H1 (cell line): ENCODE measurements at regions not wholly inside any gene's neighbourhood (a gene's known extent, or its start where the extent isn't known, plus 50 kb on each side); places are given as distances from the start of the nearest gene placed in this dataset.

ENCODE experiments used
- CTCF ChIA-PET: fragments of 300-600 bp; sonication (Branson Sonifier 250); formaldehyde crosslinking; loops from one replicate; lab custom pipeline; 2021; ENCODE audit not compliant: partially characterized antibody; lab: Charles Lee
- POLR2A ChIA-PET: fragments of 300-600 bp; sonication (Branson Sonifier 250); formaldehyde crosslinking; loops from one replicate; lab custom pipeline; 2021; ENCODE audit warnings: inconsistent platforms; ENCODE audit not compliant: partially characterized antibody; lab: Charles Lee
- DNase-seq, 2 experiments: peaks; one replicate each; pipeline versions ENCODE4 v3.0.0 to v3.0.0-alpha.2; 2010 to 2022; ENCODE audit warnings: low spot score in 2 of 2, low read depth in 1 of 2, mixed read lengths in 1 of 2
- FAIRE-seq: peaks from 2 replicates; lab custom pipeline; 2011; peaks lifted over from hg19 to GRCh38; lab: Jason Lieb, UNC
- H2AFZ ChIP-seq: 2 replicates; pipeline ENCODE4 v1.8.1; 2012; ENCODE audit warnings: low read length, inconsistent platforms
- H2AK5ac ChIP-seq: 2 replicates; pipeline ENCODE4 v1.6.1; 2013; ENCODE audit warnings: low read depth, low read length
- H2BK120ac ChIP-seq: replicated peaks from 2 replicates; pipeline ENCODE3; 2013; ENCODE audit warnings: low read depth, low read length, inconsistent platforms
- H2BK12ac ChIP-seq: 2 replicates; pipeline ENCODE4 v1.6.1; 2013; ENCODE audit warnings: low read depth, low read length
- H2BK15ac ChIP-seq: 2 replicates; pipeline ENCODE4 v1.6.1; 2013; ENCODE audit warnings: low read length
- H2BK20ac ChIP-seq: 2 replicates; pipeline ENCODE4 v1.6.1; 2013; ENCODE audit warnings: low read length
- H2BK5ac ChIP-seq: 2 replicates; pipeline ENCODE4 v1.6.1; 2013; ENCODE audit warnings: low read depth, low read length
- H3K14ac ChIP-seq: 2 replicates; pipeline ENCODE4 v1.6.1; 2013; ENCODE audit warnings: inconsistent platforms; ENCODE audit not compliant: insufficient read length
- H3K18ac ChIP-seq: 2 replicates; pipeline ENCODE4 v1.6.1; 2013; ENCODE audit warnings: low read length; ENCODE audit errors: extremely low read depth
- H3K23ac ChIP-seq: 2 replicates; pipeline ENCODE4 v1.6.1; 2013; ENCODE audit warnings: inconsistent platforms; ENCODE audit not compliant: insufficient read length
- H3K23me2 ChIP-seq: 2 replicates; pipeline ENCODE4 v1.6.1; 2013; ENCODE audit warnings: low read depth, low read length
- H3K27ac ChIP-seq: 2 replicates; pipeline ENCODE4 v1.6.1; 2011; ENCODE audit warnings: low read depth, low read length, inconsistent platforms
- H3K27me3 ChIP-seq, 4 experiments: replicated peaks in 1 of 4; 1 replicate in 1 of 4; 2 replicates in 3 of 4; pipeline versions ENCODE4 v1.6.1 to v1.8.1; 2011 to 2013; ENCODE audit warnings: low read length in 3 of 4, mild to moderate bottlenecking in 3 of 4, inconsistent platforms in 2 of 4, mixed read lengths in 2 of 4, moderate library complexity in 1 of 4; ENCODE audit not compliant: control insufficient read depth in 3 of 4, insufficient read depth in 3 of 4; ENCODE audit errors: extremely low read depth in 1 of 4
- H3K36me3 ChIP-seq, 4 experiments: 2 replicates each; pipeline versions ENCODE4 v1.6.1 to v1.8.1; 2011 to 2013; ENCODE audit warnings: mild to moderate bottlenecking in 4 of 4, low read length in 3 of 4, moderate library complexity in 2 of 4, control low read depth in 1 of 4, inconsistent platforms in 1 of 4; ENCODE audit not compliant: insufficient read depth in 4 of 4, control insufficient read depth in 2 of 4
- H3K4ac ChIP-seq: replicated peaks from 2 replicates; pipeline ENCODE3; 2013; ENCODE audit warnings: low read length, low read depth, mixed read lengths, inconsistent platforms; ENCODE audit not compliant: insufficient read length
- H3K4me1 ChIP-seq, 4 experiments: replicated peaks in 1 of 4; 1 replicate in 1 of 4; 2 replicates in 3 of 4; pipeline versions ENCODE4 v1.6.1 to v1.8.1; 2011 to 2013; ENCODE audit warnings: low read length in 3 of 4, inconsistent platforms in 2 of 4, mixed read lengths in 1 of 4; ENCODE audit not compliant: insufficient read depth in 4 of 4, control insufficient read depth in 3 of 4
- H3K4me2 ChIP-seq, 2 experiments: 2 replicates each; pipeline versions ENCODE4 v1.6.1 to v1.8.1; 2011 to 2013; ENCODE audit warnings: low read depth in 2 of 2, low read length in 2 of 2, control low read depth in 1 of 2, inconsistent platforms in 1 of 2, mild to moderate bottlenecking in 1 of 2; ENCODE audit not compliant: insufficient read depth in 1 of 2
- H3K4me3 ChIP-seq, 4 experiments: fragments of 200-600, 300-600 bp in 1 of 4; sonication (generic), shearing (Covaris generic), sonication (Bioruptor Twin) in 1 of 4; 2 replicates each; pipeline versions ENCODE4 v1.5.1 to v1.8.1; 2011 to 2016; ENCODE audit warnings: low read length in 4 of 4, low read depth in 3 of 4, control low read depth in 2 of 4, inconsistent platforms in 2 of 4, mild to moderate bottlenecking in 2 of 4, mixed read lengths in 1 of 4, moderate library complexity in 1 of 4; ENCODE audit not compliant: insufficient read depth in 2 of 4; ENCODE audit errors: extremely low read depth in 1 of 4
- H3K56ac ChIP-seq: replicated peaks from 2 replicates; pipeline ENCODE3; 2013; ENCODE audit warnings: low read depth, mild to moderate bottlenecking, mixed read lengths, low read length, inconsistent platforms; ENCODE audit not compliant: insufficient read length
- H3K79me1 ChIP-seq: 2 replicates; pipeline ENCODE4 v1.6.1; 2013; ENCODE audit warnings: low read depth, low read length, control low read depth
- H3K79me2 ChIP-seq, 2 experiments: 2 replicates each; pipeline versions ENCODE4 v1.6.1 to v1.8.1; 2012 to 2013; ENCODE audit warnings: low read length in 2 of 2, mild to moderate bottlenecking in 2 of 2, inconsistent platforms in 1 of 2; ENCODE audit not compliant: insufficient read depth in 2 of 2, control insufficient read depth in 1 of 2
- H3K9ac ChIP-seq, 4 experiments: replicated peaks in 1 of 4; 1 replicate in 1 of 4; 2 replicates in 3 of 4; pipeline versions ENCODE4 v1.6.1 to v1.8.1; 2011 to 2013; ENCODE audit warnings: low read depth in 3 of 4, low read length in 3 of 4, control low read depth in 2 of 4, mild to moderate bottlenecking in 2 of 4, moderate library complexity in 2 of 4, inconsistent platforms in 1 of 4; ENCODE audit errors: extremely low read depth in 1 of 4
- H3K9me3 ChIP-seq, 2 experiments: 2 replicates each; pipeline versions ENCODE4 v1.6.1 to v1.8.1; 2012 to 2013; ENCODE audit warnings: mild to moderate bottlenecking in 2 of 2, moderate library complexity in 2 of 2, control low read depth in 1 of 2, inconsistent platforms in 1 of 2, low read depth in 1 of 2, low read length in 1 of 2, mixed read lengths in 1 of 2; ENCODE audit not compliant: insufficient read depth in 2 of 2
- H4K20me1 ChIP-seq, 2 experiments: replicated peaks in 1 of 2; 2 replicates each; pipeline versions ENCODE3 to v1.8.1; 2011 to 2013; ENCODE audit warnings: inconsistent platforms in 2 of 2, low read length in 2 of 2, mild to moderate bottlenecking in 1 of 2; ENCODE audit not compliant: insufficient read depth in 2 of 2, control insufficient read depth in 1 of 2
- H4K5ac ChIP-seq: 2 replicates; pipeline ENCODE4 v1.6.1; 2013; ENCODE audit warnings: low read length, low read depth, mixed read lengths, inconsistent platforms; ENCODE audit not compliant: insufficient read length
- H4K8ac ChIP-seq: 2 replicates; pipeline ENCODE4 v1.8.0; 2013; ENCODE audit warnings: mild to moderate bottlenecking, moderate library complexity, low read length, inconsistent platforms; ENCODE audit not compliant: insufficient read depth; ENCODE audit errors: extremely low read depth
- H4K91ac ChIP-seq: replicated peaks from 2 replicates; pipeline ENCODE3; 2013; ENCODE audit warnings: low read length, mixed read lengths, inconsistent platforms; ENCODE audit not compliant: insufficient read length
- CREB1 ChIP-seq: IDR thresholded peaks from 2 replicates; pipeline ENCODE4 v1.6.1; 2012; ENCODE audit warnings: inconsistent platforms
- EZH2 ChIP-seq: fragments of 200-600 bp; sonication (generic); IDR thresholded peaks from 2 replicates; pipeline ENCODE4 v1.7.1; 2012; ENCODE audit warnings: low read depth, mild to moderate bottlenecking, moderate library complexity, low read length, inconsistent platforms; ENCODE audit not compliant: severe bottlenecking
- HDAC6 ChIP-seq: IDR thresholded peaks from one replicate; pipeline ENCODE4 v1.7.1; 2012; ENCODE audit warnings: low read depth, mild to moderate bottlenecking, inconsistent platforms, low read length, moderate library complexity
- RAD21 ChIP-seq, 2 experiments: IDR thresholded peaks in 1 of 2; conservative IDR thresholded peaks in 1 of 2; 2 replicates each; pipeline ENCODE4 v1.6.1; 2011; ENCODE audit warnings: low read depth in 2 of 2, low read length in 2 of 2, improper control_type of control experiment in 1 of 2, inconsistent platforms in 1 of 2, mild to moderate bottlenecking in 1 of 2, moderate library complexity in 1 of 2
- RBBP5 ChIP-seq: IDR thresholded peaks from 2 replicates; pipeline ENCODE4 v1.7.1; 2012; ENCODE audit warnings: low read depth, mild to moderate bottlenecking, inconsistent platforms, low read length, moderate library complexity, borderline replicate concordance
- SP4 ChIP-seq: IDR thresholded peaks from 2 replicates; pipeline ENCODE4 v1.6.1; 2012; ENCODE audit warnings: low read length, inconsistent platforms
- TEAD4 ChIP-seq: IDR thresholded peaks from 2 replicates; pipeline ENCODE4 v1.6.1; 2012; ENCODE audit warnings: low read depth, low read length, inconsistent platforms, mixed read lengths
- WGBS, 2 experiments: shearing (Covaris generic) in 1 of 2; methylation state at CpG; one replicate each; pipeline versions ENCODE4 v1.1.6 to v1.1.7; 2013 to 2015; ENCODE audit warnings: low lambda C conversion rate in 2 of 2, mixed read lengths in 2 of 2, inconsistent platforms in 1 of 2, low coverage in 1 of 2, missing lambda C conversion rate in 1 of 2; ENCODE audit not compliant: insufficient replicate concordance in 2 of 2, insufficient coverage in 1 of 2, insufficient read length in 1 of 2; ENCODE audit errors: extremely low coverage in 1 of 2, missing lambda C conversion rate in 1 of 2; 5-methylcytosine and 5-hydroxymethylcytosine counted together
- TF ChIP-seq, protein P1 (sequence below): IDR thresholded peaks from 2 replicates; pipeline ENCODE4 v1.6.1; 2011; ENCODE audit warnings: low read length, improper control_type of control experiment
- TF ChIP-seq, protein P2 (sequence below): IDR thresholded peaks from 2 replicates; pipeline ENCODE4 v1.6.1; 2011; ENCODE audit warnings: low read depth, mild to moderate bottlenecking, low read length; ENCODE audit not compliant: insufficient read depth

GRCh38 chr12:124715121-124715990 lies 147.9 kb upstream of the NCOR2 start:
- Histone ChIP-seq H3K9ac (no peak overlapping the region), H3K36me3 (no peaks in the 10 kb centered on the region), H3K79me1 (no peaks in the 10 kb centered on the region), H3K9me3 (no peaks in the 10 kb centered on the region; a peak in 1 of 4 replicates), H4K8ac (no peak overlapping the region; the same call in 1 of the 2 replicates), H2AFZ (peak overlapping the region; percentile 50; the same call in 1 of the 2 replicates), H3K27ac (no peak overlapping the region), H2BK20ac (no peak overlapping the region), H3K4me1 (peaks cover 0 to 3% (median 2%) of the 10 kb centered on the region in 4 experiments; a peak in 4 of 7 replicates), H2BK5ac (no peak overlapping the region), H3K4me2 (no peak overlapping the region), H2BK120ac (no peak overlapping the region), H3K23ac (no peak overlapping the region), H3K4me3 (no peak overlapping the region), H3K27me3 (no peaks in the 10 kb centered on the region), H4K20me1 (peaks cover 0 to 2% of the 10 kb centered on the region in 2 experiments), H3K79me2 (no peaks in the 10 kb centered on the region), H4K91ac (no peak overlapping the region), H2AK5ac (no peak overlapping the region), H2BK12ac (no peak overlapping the region), H3K4ac (no peak overlapping the region), H3K23me2 (no peaks in the 10 kb centered on the region), H3K56ac (no peak overlapping the region), H2BK15ac (no peak overlapping the region), H4K5ac (no peak overlapping the region), H3K14ac (no peak overlapping the region), H3K18ac (no peak overlapping the region)
- DNase-seq: no peak
- CTCF ChIA-PET: interaction anchor here (0.7 to 2.0 kb wide), 8 partner anchors 9 to 217 kb away, joined by 3 to 5 read pairs (median 3); no protein-coding TSS in a partner anchor
- POLR2A ChIA-PET: no interaction called here
- 88% methylated on average over 15 of the region's 15 CpGs; no CpG with 5 or more reads in 1 of the 2 experiments for WGBS, 2 experiments
- FAIRE-seq: no peak
- TF ChIP-seq HDAC6 (no peak), RBBP5 (no peak), EZH2 (no peak), CREB1 (no peak), SP4 (no peak), RAD21 (IDR thresholded peaks at IDR 0.05 in 1 of 2, conservative IDR thresholded peaks at IDR 0.05 in 1 of 2; ENCODE audit: low read depth in 2 of 2, low read length in 2 of 2) (no peak), TEAD4 (no peak)
- TF ChIP-seq, protein P1, sequence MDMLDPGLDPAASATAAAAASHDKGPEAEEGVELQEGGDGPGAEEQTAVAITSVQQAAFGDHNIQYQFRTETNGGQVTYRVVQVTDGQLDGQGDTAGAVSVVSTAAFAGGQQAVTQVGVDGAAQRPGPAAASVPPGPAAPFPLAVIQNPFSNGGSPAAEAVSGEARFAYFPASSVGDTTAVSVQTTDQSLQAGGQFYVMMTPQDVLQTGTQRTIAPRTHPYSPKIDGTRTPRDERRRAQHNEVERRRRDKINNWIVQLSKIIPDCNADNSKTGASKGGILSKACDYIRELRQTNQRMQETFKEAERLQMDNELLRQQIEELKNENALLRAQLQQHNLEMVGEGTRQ: no peak
- TF ChIP-seq, protein P2, sequence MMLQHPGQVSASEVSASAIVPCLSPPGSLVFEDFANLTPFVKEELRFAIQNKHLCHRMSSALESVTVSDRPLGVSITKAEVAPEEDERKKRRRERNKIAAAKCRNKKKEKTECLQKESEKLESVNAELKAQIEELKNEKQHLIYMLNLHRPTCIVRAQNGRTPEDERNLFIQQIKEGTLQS: no peak
